ENCODE measurements at regions not wholly inside any gene's neighbourhood (a gene's known extent, or its start where the extent isn't known, plus 50 kb on each side); places are given as distances from the start of the nearest gene placed in this dataset.

GRCh38 chrX:33307911-33308354, 96.6 kb upstream of the DMD start:
- Mint-ChIP-seq H3K27me3 (no peaks in the 10 kb centered on the region), H3K27ac (no peak overlapping the region), H3K9me3 (peaks cover 0 to 7% (median 0%) of the 10 kb centered on the region in 9 donors), H3K4me3 (no peak overlapping the region), H3K4me1 (no peaks in the 10 kb centered on the region), H3K36me3 (no peaks in the 10 kb centered on the region)
- ATAC-seq (no peak), DNase-seq (no peak)
- POLR2A ChIA-PET = no interaction called here

GRCh38 chrX:33298622-33299021, 87.3 kb upstream of the DMD start:
- Mint-ChIP-seq H3K27me3 (no peaks in the 10 kb centered on the region), H3K27ac (no peak overlapping the region), H3K4me3 (no peak overlapping the region), H3K4me1 (no peaks in the 10 kb centered on the region), H3K36me3 (no peaks in the 10 kb centered on the region), H3K9me3 (peaks cover 0 to 3% (median 0%) of the 10 kb centered on the region in 9 donors)
- no peak for ATAC-seq
- DNase-seq = no peak
- POLR2A ChIA-PET = no interaction called here

- Mint-ChIP-seq H3K36me3 (no peaks in the 10 kb centered on the region), H3K4me1 (no peaks in the 10 kb centered on the region), H3K27me3 (no peaks in the 10 kb centered on the region), H3K4me3 (no peak overlapping the region), H3K27ac (no peak overlapping the region), H3K9me3 (peaks cover 0 to 14% (median 0%) of the 10 kb centered on the region in 9 donors)
- ATAC-seq (no peak), DNase-seq (no peak)
- POLR2A ChIA-PET = no interaction called here
Observed at GRCh38 chrX:33285550-33285949, 74.2 kb upstream of the DMD start.

- POLR2A ChIA-PET = no interaction called here
- ATAC-seq (no peak), DNase-seq (no peak)
- H3K27ac Mint-ChIP-seq = no peak overlapping the region
- H3K36me3 Mint-ChIP-seq = no peaks in the 10 kb centered on the region
- H3K9me3 Mint-ChIP-seq = peaks cover 0 to 6% (median 0%) of the 10 kb centered on the region in 9 donors
- no peak overlapping the region for H3K4me3 Mint-ChIP-seq
- H3K4me1 Mint-ChIP-seq = no peaks in the 10 kb centered on the region
- no peaks in the 10 kb centered on the region for H3K27me3 Mint-ChIP-seq
Observed at GRCh38 chrX:33277046-33277445, 65.7 kb upstream of the DMD start.

GRCh38 chrX:33273535-33273934, 62.2 kb upstream of the DMD start:
- H3K27me3 Mint-ChIP-seq = no peaks in the 10 kb centered on the region
- no peaks in the 10 kb centered on the region for H3K36me3 Mint-ChIP-seq
- POLR2A ChIA-PET = no interaction called here
- no peak overlapping the region for H3K4me3 Mint-ChIP-seq
- no peak overlapping the region for H3K27ac Mint-ChIP-seq
- ATAC-seq (no peak), DNase-seq (no peak)
- peaks cover 0 to 10% (median 2%) of the 10 kb centered on the region in 9 donors for H3K9me3 Mint-ChIP-seq
- H3K4me1 Mint-ChIP-seq = no peaks in the 10 kb centered on the region

- Mint-ChIP-seq H3K36me3 (no peaks in the 10 kb centered on the region), H3K27me3 (no peaks in the 10 kb centered on the region), H3K27ac (no peak overlapping the region), H3K4me3 (no peak overlapping the region), H3K9me3 (peaks cover 0 to 10% (median 2%) of the 10 kb centered on the region in 9 donors), H3K4me1 (no peaks in the 10 kb centered on the region)
- ATAC-seq = no peak
- POLR2A ChIA-PET = no interaction called here
- no peak for DNase-seq
Observed at GRCh38 chrX:33272986-33273385, 61.6 kb upstream of the DMD start.

Measured in naive thymus-derived CD8-positive, alpha-beta T cell (primary cell).